ENCODE measurements at regions not wholly inside any gene's neighbourhood (a gene's known extent, or its start where the extent isn't known, plus 50 kb on each side); places are given as distances from the start of the nearest gene placed in this dataset.

DNA sequence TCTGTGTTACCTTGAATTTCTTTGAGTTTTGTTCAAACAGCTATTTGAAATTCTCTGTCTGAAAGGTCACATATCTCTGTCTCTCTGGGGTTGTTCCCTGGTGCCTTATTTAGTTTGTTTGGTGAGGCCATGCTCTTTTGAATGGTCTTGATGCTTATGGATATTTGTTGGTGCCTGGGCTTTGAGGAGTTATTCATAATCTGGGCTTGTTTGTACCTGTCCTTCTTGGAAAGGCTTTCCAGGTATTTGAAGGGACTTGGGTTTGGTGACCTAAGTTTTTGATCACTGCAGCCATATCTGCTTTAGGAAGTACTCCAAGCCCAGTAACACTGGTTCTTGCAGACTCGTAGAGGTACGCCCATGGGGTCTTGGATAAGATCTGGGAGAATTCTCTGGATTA lies 63.3 kb upstream of the MAGI3 start (continued):
- TF ChIP-seq, protein P1, sequence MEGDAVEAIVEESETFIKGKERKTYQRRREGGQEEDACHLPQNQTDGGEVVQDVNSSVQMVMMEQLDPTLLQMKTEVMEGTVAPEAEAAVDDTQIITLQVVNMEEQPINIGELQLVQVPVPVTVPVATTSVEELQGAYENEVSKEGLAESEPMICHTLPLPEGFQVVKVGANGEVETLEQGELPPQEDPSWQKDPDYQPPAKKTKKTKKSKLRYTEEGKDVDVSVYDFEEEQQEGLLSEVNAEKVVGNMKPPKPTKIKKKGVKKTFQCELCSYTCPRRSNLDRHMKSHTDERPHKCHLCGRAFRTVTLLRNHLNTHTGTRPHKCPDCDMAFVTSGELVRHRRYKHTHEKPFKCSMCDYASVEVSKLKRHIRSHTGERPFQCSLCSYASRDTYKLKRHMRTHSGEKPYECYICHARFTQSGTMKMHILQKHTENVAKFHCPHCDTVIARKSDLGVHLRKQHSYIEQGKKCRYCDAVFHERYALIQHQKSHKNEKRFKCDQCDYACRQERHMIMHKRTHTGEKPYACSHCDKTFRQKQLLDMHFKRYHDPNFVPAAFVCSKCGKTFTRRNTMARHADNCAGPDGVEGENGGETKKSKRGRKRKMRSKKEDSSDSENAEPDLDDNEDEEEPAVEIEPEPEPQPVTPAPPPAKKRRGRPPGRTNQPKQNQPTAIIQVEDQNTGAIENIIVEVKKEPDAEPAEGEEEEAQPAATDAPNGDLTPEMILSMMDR (IDR thresholded peaks at IDR 0.05; ENCODE audit: low read depth, low read length, missing input control) = no peak
- no peak for TF ChIP-seq NR2F2 (IDR thresholded peaks at IDR 0.05)
- no peak for TF ChIP-seq ATF3 (IDR thresholded peaks at IDR 0.05)
- TF ChIP-seq HNF4A (conservative IDR thresholded peaks at IDR 0.05) = no peak
- no peak for TF ChIP-seq GABPA (IDR thresholded peaks at IDR 0.05 in 1 of 2, conservative IDR thresholded peaks at IDR 0.05 in 1 of 2)
- no peak for TF ChIP-seq EGR1 (IDR thresholded peaks at IDR 0.05; ENCODE audit: low read depth in 2 of 2)
- TF ChIP-seq SP1 (IDR thresholded peaks at IDR 0.05) = no peak
- TF ChIP-seq YY1 (IDR thresholded peaks at IDR 0.05) = no peak
- no peak for TF ChIP-seq HNF4G (IDR thresholded peaks at IDR 0.05)

- no peak for TF ChIP-seq RXRA (IDR thresholded peaks at IDR 0.05)
- no peak for TF ChIP-seq HNF4A (conservative IDR thresholded peaks at IDR 0.05)
- no peak for TF ChIP-seq REST (IDR thresholded peaks at IDR 0.05)
- TF ChIP-seq FOXA2 (IDR thresholded peaks at IDR 0.05) = no peak
- no peak for TF ChIP-seq FOXA1 (IDR thresholded peaks at IDR 0.05)
- TF ChIP-seq, protein P2, sequence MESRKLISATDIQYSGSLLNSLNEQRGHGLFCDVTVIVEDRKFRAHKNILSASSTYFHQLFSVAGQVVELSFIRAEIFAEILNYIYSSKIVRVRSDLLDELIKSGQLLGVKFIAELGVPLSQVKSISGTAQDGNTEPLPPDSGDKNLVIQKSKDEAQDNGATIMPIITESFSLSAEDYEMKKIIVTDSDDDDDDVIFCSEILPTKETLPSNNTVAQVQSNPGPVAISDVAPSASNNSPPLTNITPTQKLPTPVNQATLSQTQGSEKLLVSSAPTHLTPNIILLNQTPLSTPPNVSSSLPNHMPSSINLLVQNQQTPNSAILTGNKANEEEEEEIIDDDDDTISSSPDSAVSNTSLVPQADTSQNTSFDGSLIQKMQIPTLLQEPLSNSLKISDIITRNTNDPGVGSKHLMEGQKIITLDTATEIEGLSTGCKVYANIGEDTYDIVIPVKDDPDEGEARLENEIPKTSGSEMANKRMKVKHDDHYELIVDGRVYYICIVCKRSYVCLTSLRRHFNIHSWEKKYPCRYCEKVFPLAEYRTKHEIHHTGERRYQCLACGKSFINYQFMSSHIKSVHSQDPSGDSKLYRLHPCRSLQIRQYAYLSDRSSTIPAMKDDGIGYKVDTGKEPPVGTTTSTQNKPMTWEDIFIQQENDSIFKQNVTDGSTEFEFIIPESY (IDR thresholded peaks at IDR 0.05) = no peak
- no peak for TF ChIP-seq GABPA (IDR thresholded peaks at IDR 0.05 in 1 of 2, conservative IDR thresholded peaks at IDR 0.05 in 1 of 2)
- Histone ChIP-seq H3K36me3 (ENCODE audit: control insufficient read depth in 4 of 4, insufficient read depth in 3 of 4, low read depth in 1 of 4, low read length in 3 of 4) (no peaks in the 10 kb centered on the region), H3K9ac (ENCODE audit: low read depth in 1 of 2, low read length in 2 of 2) (no peak overlapping the region), H3K9me3 (ENCODE audit: control insufficient read depth in 4 of 4, low read length in 3 of 4) (peaks cover 0 to 3% (median 0%) of the 10 kb centered on the region in 4 donors), H3K4me1 (ENCODE audit: control insufficient read depth in 4 of 4, insufficient read depth in 4 of 4, low read length in 3 of 4) (no peaks in the 10 kb centered on the region), H3K4me3 (ENCODE audit: low read depth in 1 of 3, low read length in 3 of 3) (no peak overlapping the region), H3K27me3 (ENCODE audit: control insufficient read depth in 4 of 4, insufficient read depth in 4 of 4, low read length in 3 of 4) (no peaks in the 10 kb centered on the region), H3K27ac (ENCODE audit: low read depth in 1 of 2, low read length in 2 of 2) (no peak overlapping the region)
- 84% methylated on average over 2 of the region's 2 CpGs for WGBS
- DNase-seq (ENCODE audit: low spot score) = no peak
Observed at GRCh38 chr1:113333056-113333455, 57.3 kb upstream of the MAGI3 start.

GRCh38 chr1:113340038-113340437 lies 50.3 kb upstream of the MAGI3 start:
- DNase-seq (ENCODE audit: low spot score) = no peak
- no peaks in the 10 kb centered on the region for H3K36me3 ChIP-seq (ENCODE audit: control insufficient read depth in 4 of 4, insufficient read depth in 3 of 4, low read depth in 1 of 4, low read length in 3 of 4)
- TF ChIP-seq, protein P1 (IDR thresholded peaks at IDR 0.05; ENCODE audit: low read depth, low read length, missing input control) = no peak
- TF ChIP-seq FOXA2 (IDR thresholded peaks at IDR 0.05) (no peak), REST (IDR thresholded peaks at IDR 0.05) (no peak), NR2F2 (IDR thresholded peaks at IDR 0.05) (no peak)
- TF ChIP-seq, protein P3, sequence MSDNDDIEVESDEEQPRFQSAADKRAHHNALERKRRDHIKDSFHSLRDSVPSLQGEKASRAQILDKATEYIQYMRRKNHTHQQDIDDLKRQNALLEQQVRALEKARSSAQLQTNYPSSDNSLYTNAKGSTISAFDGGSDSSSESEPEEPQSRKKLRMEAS (IDR thresholded peaks at IDR 0.05) = no peak
- H3K27me3 ChIP-seq (ENCODE audit: control insufficient read depth in 4 of 4, insufficient read depth in 4 of 4, low read length in 3 of 4) = no peaks in the 10 kb centered on the region
- H3K4me1 ChIP-seq (ENCODE audit: control insufficient read depth in 4 of 4, insufficient read depth in 4 of 4, low read length in 3 of 4) = no peaks in the 10 kb centered on the region
- H3K4me3 ChIP-seq (ENCODE audit: low read depth in 1 of 3, low read length in 3 of 3) = no peak overlapping the region
- 87% methylated on average over 1 of the region's 1 CpG for WGBS
- H3K27ac ChIP-seq (ENCODE audit: low read depth in 1 of 2, low read length in 2 of 2) = no peak overlapping the region
- H3K9me3 ChIP-seq (ENCODE audit: control insufficient read depth in 4 of 4, low read length in 3 of 4) = no peaks in the 10 kb centered on the region
- H3K9ac ChIP-seq (ENCODE audit: low read depth in 1 of 2, low read length in 2 of 2) = no peak overlapping the region
